Spleen (tissue), 11 donors: ENCODE measurements at regions not wholly inside any gene's neighbourhood (a gene's known extent, or its start where the extent isn't known, plus 50 kb on each side); places are given as distances from the start of the nearest gene placed in this dataset.

Experiments used
- DNase-seq: peaks from one replicate; pipeline ENCODE4 v3.0.0-alpha.2; 2020
- H3K27ac ChIP-seq, 8 donors: fragments of 200-600 bp; sonication (generic) in 7 of 8; 1 replicate in 4 of 8; 2 replicates in 4 of 8; pipeline versions ENCODE4 v1.5.0 to v1.8.0; 2016 to 2021; ENCODE audit warnings: inconsistent platforms in 4 of 8, mild to moderate bottlenecking in 4 of 8, moderate library complexity in 1 of 8
- H3K27me3 ChIP-seq, 7 donors: fragments of 200-600 bp; sonication (generic) in 6 of 7; replicated peaks in 1 of 7; 1 replicate in 4 of 7; 2 replicates in 3 of 7; pipeline versions ENCODE4 v1.5.0 to v1.8.0; 2016 to 2021; ENCODE audit warnings: inconsistent platforms in 3 of 7, mild to moderate bottlenecking in 1 of 7
- H3K36me3 ChIP-seq, 6 donors: fragments of 200-600 bp; sonication (generic) in 5 of 6; 1 replicate in 4 of 6; 2 replicates in 2 of 6; pipeline versions ENCODE4 v1.5.0 to v1.8.0; 2016 to 2021; ENCODE audit warnings: inconsistent platforms in 2 of 6
- H3K4me1 ChIP-seq, 6 donors: fragments of 200-600 bp; sonication (generic) in 5 of 6; 1 replicate in 3 of 6; 2 replicates in 3 of 6; pipeline versions ENCODE4 v1.5.0 to v1.8.0; 2016 to 2021; ENCODE audit warnings: inconsistent platforms in 3 of 6
- H3K4me3 ChIP-seq, 8 donors: fragments of 200-600 bp; sonication (generic) in 7 of 8; 1 replicate in 4 of 8; 2 replicates in 4 of 8; pipeline versions ENCODE4 v1.5.0 to v1.8.0; 2016 to 2021; ENCODE audit warnings: inconsistent platforms in 4 of 8, mild to moderate bottlenecking in 4 of 8, moderate library complexity in 2 of 8
- H3K9me3 ChIP-seq, 8 donors: fragments of 200-600 bp; sonication (generic) in 7 of 8; 1 replicate in 4 of 8; 2 replicates in 4 of 8; pipeline versions ENCODE4 v1.5.0 to v1.8.0; 2016 to 2021; ENCODE audit warnings: inconsistent platforms in 4 of 8
- POLR2A ChIP-seq, 3 donors: fragments of 450-650 bp; IDR thresholded peaks; one replicate each; pipeline ENCODE4 v1.5.1; 2017; ENCODE audit warnings: antibody characterized with exemption in 3 of 3, mild to moderate bottlenecking in 1 of 3
- POLR2AphosphoS5 ChIP-seq, 3 donors: sonication (generic); formaldehyde crosslinking; IDR thresholded peaks; one replicate each; pipeline ENCODE4 v1.5.1; 2017; ENCODE audit warnings: antibody characterized with exemption in 3 of 3
- WGBS, 5 donors: extraction: QIAGEN DNeasy Blood & Tissue Kit in 3 of 5; methylation state at CpG; one replicate each; pipeline versions ENCODE4 v1.1.5 to v1.1.7; 2013 to 2018; 5-methylcytosine and 5-hydroxymethylcytosine counted together
- intact Hi-C: fragments of 100-400 bp; cut with DNase I; formaldehyde crosslinking; loops from one replicate; pipeline ENCODE4 v1.15.0; 2023; ENCODE audit warnings: low total_unique reads
- TF ChIP-seq, protein P1 (sequence below), 11 experiments: fragments of 200-600 bp in 7 of 11; fragments of 450-650 bp in 4 of 11; sonication (generic) in 4 of 11; IDR thresholded peaks in 8 of 11; conservative IDR thresholded peaks in 3 of 11; 1 replicate in 7 of 11; 2 replicates in 4 of 11; pipeline versions ENCODE4 v1.4.0 to v1.8.0; 2016 to 2021; ENCODE audit warnings: antibody characterized with exemption in 11 of 11, inconsistent platforms in 4 of 11, mild to moderate bottlenecking in 1 of 11
- donor health status: healthy with polysubstance abuse.
- donor health status: DM: no; HTN: no; CAD: no; lungs with moderate emphysema.
- donor health status: DM: no; HTN: no; CAD: no.
- donor health status: Bipolar disorder and iron deficiency.
- donor health status: healthy.
- donor health status: DM: no; HTN: no; CAD: no.
- donor health status: DM: yes; HTN: yes; CAD: no.

DNA sequence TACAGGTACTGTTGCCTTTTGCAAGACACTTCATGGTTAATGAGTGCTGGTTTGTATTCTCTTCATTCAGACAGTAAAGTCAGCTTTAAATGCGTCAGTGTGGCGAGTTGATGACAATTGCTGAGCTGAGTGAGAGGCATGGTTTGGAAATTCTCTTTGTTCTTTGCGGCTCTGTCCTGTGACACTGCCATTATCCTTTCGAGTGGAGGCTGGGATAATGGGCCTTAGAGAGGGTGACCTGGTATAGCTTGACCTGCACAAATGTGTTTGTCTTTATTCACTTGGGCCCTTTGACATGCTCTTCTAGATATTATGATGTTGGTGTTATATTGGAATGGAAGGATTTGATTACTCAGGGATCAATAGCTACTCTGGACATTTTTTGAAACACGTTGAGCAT, 208.5 kb upstream of the FAT1 start:
- TF ChIP-seq POLR2A (IDR thresholded peaks at IDR 0.05): no peak
- TF ChIP-seq, protein P1, sequence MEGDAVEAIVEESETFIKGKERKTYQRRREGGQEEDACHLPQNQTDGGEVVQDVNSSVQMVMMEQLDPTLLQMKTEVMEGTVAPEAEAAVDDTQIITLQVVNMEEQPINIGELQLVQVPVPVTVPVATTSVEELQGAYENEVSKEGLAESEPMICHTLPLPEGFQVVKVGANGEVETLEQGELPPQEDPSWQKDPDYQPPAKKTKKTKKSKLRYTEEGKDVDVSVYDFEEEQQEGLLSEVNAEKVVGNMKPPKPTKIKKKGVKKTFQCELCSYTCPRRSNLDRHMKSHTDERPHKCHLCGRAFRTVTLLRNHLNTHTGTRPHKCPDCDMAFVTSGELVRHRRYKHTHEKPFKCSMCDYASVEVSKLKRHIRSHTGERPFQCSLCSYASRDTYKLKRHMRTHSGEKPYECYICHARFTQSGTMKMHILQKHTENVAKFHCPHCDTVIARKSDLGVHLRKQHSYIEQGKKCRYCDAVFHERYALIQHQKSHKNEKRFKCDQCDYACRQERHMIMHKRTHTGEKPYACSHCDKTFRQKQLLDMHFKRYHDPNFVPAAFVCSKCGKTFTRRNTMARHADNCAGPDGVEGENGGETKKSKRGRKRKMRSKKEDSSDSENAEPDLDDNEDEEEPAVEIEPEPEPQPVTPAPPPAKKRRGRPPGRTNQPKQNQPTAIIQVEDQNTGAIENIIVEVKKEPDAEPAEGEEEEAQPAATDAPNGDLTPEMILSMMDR (IDR thresholded peaks at IDR 0.05 in 8 of 11, conservative IDR thresholded peaks at IDR 0.05 in 3 of 11): no peak
- no peak for TF ChIP-seq POLR2AphosphoS5 (IDR thresholded peaks at IDR 0.05)
- H3K36me3 ChIP-seq: no peaks in the 10 kb centered on the region
- no peaks in the 10 kb centered on the region for H3K4me1 ChIP-seq
- intact Hi-C loops: no loop called here
- 77 to 86% (median 82%) methylated on average over 5 of the region's 5 CpGs for WGBS, 5 donors
- no peaks in the 10 kb centered on the region for H3K27me3 ChIP-seq
- no peak for DNase-seq
- H3K27ac ChIP-seq: no peak overlapping the region
- H3K4me3 ChIP-seq: no peak overlapping the region
- H3K9me3 ChIP-seq: peaks cover 0 to 8% (median 0%) of the 10 kb centered on the region in 8 donors

DNA sequence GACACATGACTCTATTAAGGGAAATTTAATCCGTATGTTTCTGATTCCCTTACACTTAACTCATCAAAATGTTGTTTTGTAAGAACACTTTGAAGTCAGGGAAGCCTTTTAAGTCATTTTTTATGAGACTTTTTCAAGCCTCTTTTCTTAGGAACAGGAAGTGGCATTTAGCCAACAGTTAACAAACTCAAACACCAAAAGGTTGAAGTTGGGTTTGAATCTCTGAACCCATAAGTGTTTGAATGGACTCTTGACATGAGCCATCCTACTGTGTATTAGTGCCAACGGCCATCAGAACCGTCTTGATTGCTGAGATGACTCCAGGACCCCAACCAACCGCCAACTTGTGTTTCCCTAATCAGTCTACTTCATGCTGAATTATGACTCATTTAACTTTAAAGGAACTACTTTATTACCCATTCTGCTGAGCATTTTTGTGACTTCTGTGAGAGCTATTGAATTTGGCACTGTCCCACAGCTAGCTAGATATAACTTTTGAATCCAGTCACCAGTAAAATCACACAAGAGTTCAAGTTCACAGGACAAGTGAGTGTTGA, 209.1 kb upstream of the FAT1 start:
- Histone ChIP-seq H3K27ac (no peak overlapping the region), H3K4me1 (no peaks in the 10 kb centered on the region), H3K9me3 (peaks cover 0 to 8% (median 0%) of the 10 kb centered on the region in 8 donors), H3K27me3 (no peaks in the 10 kb centered on the region), H3K36me3 (no peaks in the 10 kb centered on the region), H3K4me3 (no peak overlapping the region)
- 49 to 64% (median 56%) methylated on average over 4 of the region's 4 CpGs for WGBS, 5 donors
- TF ChIP-seq POLR2A (IDR thresholded peaks at IDR 0.05): no peak
- TF ChIP-seq, protein P1 (IDR thresholded peaks at IDR 0.05 in 8 of 11, conservative IDR thresholded peaks at IDR 0.05 in 3 of 11): no peak
- TF ChIP-seq POLR2AphosphoS5 (IDR thresholded peaks at IDR 0.05): no peak
- no peak for DNase-seq
- intact Hi-C loops: no loop called here

DNA sequence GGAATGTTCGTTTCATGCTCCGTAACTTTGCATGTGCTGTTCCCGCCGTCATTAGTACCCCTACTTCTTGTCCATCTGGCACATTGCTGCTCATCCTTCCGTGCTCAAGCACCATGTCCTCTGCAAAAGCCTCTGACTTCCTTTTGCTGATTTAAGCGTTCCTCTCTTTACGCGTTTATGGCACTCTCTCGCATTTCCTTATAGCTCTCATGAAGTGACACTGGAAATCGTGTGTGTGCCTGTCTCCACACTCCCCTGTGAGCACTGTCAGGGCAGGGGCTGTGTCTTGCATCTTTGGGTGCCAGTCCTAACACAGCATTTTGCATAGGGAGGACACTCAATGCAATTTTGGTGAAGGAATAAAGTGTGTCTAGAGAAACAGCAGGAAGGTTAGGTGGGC, 210.6 kb upstream of the FAT1 start:
- Histone ChIP-seq H3K27me3 (no peaks in the 10 kb centered on the region), H3K9me3 (peaks cover 0 to 8% (median 0%) of the 10 kb centered on the region in 8 donors), H3K4me1 (no peaks in the 10 kb centered on the region), H3K36me3 (no peaks in the 10 kb centered on the region), H3K4me3 (no peak overlapping the region), H3K27ac (no peak overlapping the region)
- TF ChIP-seq POLR2AphosphoS5 (IDR thresholded peaks at IDR 0.05) (no peak), POLR2A (IDR thresholded peaks at IDR 0.05) (no peak)
- TF ChIP-seq, protein P1 (IDR thresholded peaks at IDR 0.05 in 8 of 11, conservative IDR thresholded peaks at IDR 0.05 in 3 of 11): no peak
- intact Hi-C loops: no loop called here
- 65 to 75% (median 69%) methylated on average over 10 of the region's 10 CpGs for WGBS, 5 donors
- no peak for DNase-seq

DNA sequence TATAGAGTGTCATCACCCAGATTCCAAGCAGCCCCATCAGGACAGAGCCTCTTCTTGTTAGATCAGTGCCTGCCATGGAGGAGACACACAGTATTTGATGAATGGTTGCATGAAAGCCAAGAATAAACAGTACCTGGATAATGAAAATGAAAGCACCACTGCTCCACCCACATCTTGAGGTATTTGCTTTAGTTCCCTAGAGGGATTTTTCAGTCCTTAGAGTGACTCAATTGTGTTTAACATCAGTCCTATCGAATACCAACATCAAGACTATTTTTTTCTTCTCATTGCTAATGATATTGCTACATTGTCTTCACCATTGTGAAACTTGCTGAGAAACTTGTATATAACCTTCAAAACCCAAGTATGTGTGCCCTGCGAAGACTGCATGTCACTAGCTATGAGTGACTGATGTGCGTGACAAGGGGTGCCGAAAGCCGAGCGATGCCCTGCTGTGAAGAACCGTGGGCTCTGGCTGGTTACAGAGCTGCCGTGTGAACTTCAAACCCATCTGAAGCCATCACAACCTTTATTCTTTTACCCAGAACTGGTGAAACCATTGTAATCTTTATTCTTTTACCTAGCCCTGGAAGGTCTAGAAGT, 211.3 kb upstream of the FAT1 start:
- Histone ChIP-seq H3K36me3 (no peaks in the 10 kb centered on the region), H3K4me1 (no peaks in the 10 kb centered on the region), H3K9me3 (peaks cover 0 to 6% (median 0%) of the 10 kb centered on the region in 8 donors), H3K4me3 (no peak overlapping the region), H3K27me3 (no peaks in the 10 kb centered on the region), H3K27ac (no peak overlapping the region)
- DNase-seq: no peak
- TF ChIP-seq, protein P1 (IDR thresholded peaks at IDR 0.05 in 8 of 11, conservative IDR thresholded peaks at IDR 0.05 in 3 of 11): no peak
- TF ChIP-seq POLR2A (IDR thresholded peaks at IDR 0.05) (no peak), POLR2AphosphoS5 (IDR thresholded peaks at IDR 0.05) (no peak)
- intact Hi-C loops: no loop called here
- 89 to 95% (median 91%) methylated on average over 8 of the region's 8 CpGs for WGBS, 5 donors
